ENCODE measurements at regions not wholly inside any gene's neighbourhood (a gene's known extent, or its start where the extent isn't known, plus 50 kb on each side); places are given as distances from the start of the nearest gene placed in this dataset.

DNA sequence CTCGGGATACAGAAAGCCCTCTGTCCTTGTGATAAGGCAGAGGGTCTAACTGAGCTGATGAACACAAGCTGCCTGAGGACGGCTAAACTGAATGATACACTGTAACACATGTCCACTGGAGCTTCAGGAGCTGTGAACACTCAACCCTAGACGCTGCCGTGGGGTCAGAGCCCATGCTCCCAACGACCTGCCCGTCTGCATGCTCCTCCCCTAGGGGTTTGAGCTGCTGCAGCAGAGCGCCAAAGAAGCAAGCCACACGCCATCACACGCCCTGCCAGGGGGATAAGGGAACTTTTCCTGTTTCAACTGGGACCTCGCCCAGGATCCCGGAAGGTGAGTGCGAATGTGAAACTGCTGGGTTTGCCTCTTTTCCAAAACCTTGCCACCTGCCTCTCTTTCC is 361.8 kb downstream of the FAT4 start:
- no peak for TF ChIP-seq GATA2 (IDR thresholded peaks at IDR 0.05; ENCODE audit: low read depth, low read length)
- no peak for TF ChIP-seq GATA3 (IDR thresholded peaks at IDR 0.05; ENCODE audit: low read depth, low read length)

Data from SH-SY5Y (cell line).